Activated T-helper 17 cell treated with anti-CD3 and anti-CD28 coated beads, Interleukin-2, amount 50 U/mL, for 72 hours (primary cell): ENCODE measurements at regions not wholly inside any gene's neighbourhood (a gene's known extent, or its start where the extent isn't known, plus 50 kb on each side); places are given as distances from the start of the nearest gene placed in this dataset.
"Not testable (repeated sequence)": the region's sequence is repeated elsewhere in the genome, so short reads cannot be mapped to it uniquely, and the experiment has no call there.

Experiments
- ATAC-seq: fragments of 150-1000 bp; cut with Tn5 transposase; replicated peaks from 2 replicates; pipeline ENCODE4 v1.10.0; 2021; ENCODE audit warnings: mild to moderate bottlenecking, moderate library complexity
- H3K27ac Mint-ChIP-seq: one replicate; pipeline ENCODE4 v1.8.0; 2022; ENCODE audit warnings: mixed read lengths
- H3K27me3 Mint-ChIP-seq: one replicate; pipeline ENCODE4 v1.8.0; 2022; ENCODE audit warnings: mixed read lengths
- H3K36me3 Mint-ChIP-seq: one replicate; pipeline ENCODE4 v1.8.0; 2022; ENCODE audit warnings: low read depth, mild to moderate bottlenecking, mixed read lengths
- H3K4me1 Mint-ChIP-seq: one replicate; pipeline ENCODE4 v1.8.0; 2022; ENCODE audit warnings: mixed read lengths
- H3K4me3 Mint-ChIP-seq: one replicate; pipeline ENCODE4 v1.8.0; 2022; ENCODE audit warnings: mild to moderate bottlenecking, mixed read lengths
- H3K9me3 Mint-ChIP-seq: one replicate; pipeline ENCODE4 v1.8.0; 2022; ENCODE audit warnings: mixed read lengths

DNA sequence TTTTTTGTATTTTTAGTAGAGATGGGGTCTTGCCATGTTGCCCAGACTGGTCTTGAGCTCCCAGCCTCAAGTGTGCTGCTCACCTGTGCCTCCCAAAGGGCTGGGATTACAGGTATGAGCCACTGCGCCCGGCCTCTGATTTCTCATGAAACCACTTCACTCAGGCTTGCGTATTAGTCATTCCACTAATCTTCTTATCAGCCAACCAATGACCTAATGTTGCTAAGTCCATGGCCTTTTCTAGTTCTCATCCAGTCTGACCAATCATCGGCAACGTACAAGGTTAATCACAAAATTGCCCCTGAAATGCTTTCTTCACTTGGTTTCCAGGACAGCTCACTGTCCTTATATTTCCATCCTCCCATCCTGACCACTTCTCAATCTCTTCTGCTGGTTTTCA is 605.3 kb upstream of the SLC10A2 start:
- Mint-ChIP-seq H3K9me3 (peaks cover 15% of the 10 kb centered on the region), H3K36me3 (no peaks in the 10 kb centered on the region), H3K27me3 (no peaks in the 10 kb centered on the region), H3K4me3 (no peak overlapping the region), H3K4me1 (no peaks in the 10 kb centered on the region), H3K27ac (no peak overlapping the region)
- ATAC-seq = no peak

- no peaks in the 10 kb centered on the region for H3K4me1 Mint-ChIP-seq
- peaks cover 8% of the 10 kb centered on the region for H3K9me3 Mint-ChIP-seq
- H3K27me3 Mint-ChIP-seq = no peaks in the 10 kb centered on the region
- H3K4me3 Mint-ChIP-seq = no peak overlapping the region
- H3K27ac Mint-ChIP-seq = no peak overlapping the region
- no peaks in the 10 kb centered on the region for H3K36me3 Mint-ChIP-seq
- no peak for ATAC-seq
Measured at GRCh38 chr13:103663996-103664395, 597.8 kb upstream of the SLC10A2 start.

DNA sequence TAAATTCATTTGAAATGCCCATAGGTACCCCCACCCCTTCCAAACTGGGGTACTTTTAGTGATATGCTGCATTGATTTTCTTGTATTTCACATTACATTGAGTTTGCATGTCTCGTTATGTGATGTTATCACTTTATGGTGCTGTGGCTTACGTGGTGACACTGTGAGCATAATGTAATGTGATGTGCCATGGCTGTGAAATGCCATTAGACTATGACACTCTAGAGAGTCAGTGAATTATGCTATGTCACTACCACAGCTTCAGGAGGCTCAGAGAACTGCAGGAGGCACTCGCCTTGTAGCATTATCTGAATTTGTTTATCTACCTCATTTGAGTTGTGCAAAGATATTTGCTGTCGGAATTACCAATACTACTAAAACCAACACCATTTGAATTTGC is 590.1 kb upstream of the SLC10A2 start:
- Mint-ChIP-seq H3K9me3 (peaks cover 5% of the 10 kb centered on the region), H3K4me1 (no peaks in the 10 kb centered on the region), H3K4me3 (no peak overlapping the region), H3K36me3 (no peaks in the 10 kb centered on the region), H3K27me3 (no peaks in the 10 kb centered on the region), H3K27ac (no peak overlapping the region)
- no peak for ATAC-seq

DNA sequence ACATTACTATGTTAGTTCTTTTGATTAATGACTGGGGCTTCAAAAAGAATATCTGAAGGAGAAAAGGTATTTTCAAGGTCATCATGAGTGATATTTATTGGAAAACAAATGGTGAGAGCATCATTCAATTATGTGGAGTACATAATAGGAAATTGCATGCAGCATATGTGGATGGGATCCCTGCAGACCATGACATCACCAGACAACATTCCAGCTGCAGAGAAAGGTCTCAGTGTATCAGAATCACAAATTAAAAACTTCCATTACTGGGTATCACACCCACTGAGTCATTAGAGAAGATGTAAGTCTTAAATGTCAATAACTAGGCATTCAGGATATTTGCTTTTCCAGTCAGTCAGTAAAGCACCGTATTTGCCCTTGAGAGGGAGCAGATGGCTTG is 574.4 kb upstream of the SLC10A2 start:
- H3K36me3 Mint-ChIP-seq = no peaks in the 10 kb centered on the region
- no peaks in the 10 kb centered on the region for H3K4me1 Mint-ChIP-seq
- ATAC-seq = no peak
- H3K27me3 Mint-ChIP-seq = no peaks in the 10 kb centered on the region
- no peak overlapping the region for H3K4me3 Mint-ChIP-seq
- H3K9me3 Mint-ChIP-seq = no peaks in the 10 kb centered on the region
- H3K27ac Mint-ChIP-seq = no peak overlapping the region

DNA sequence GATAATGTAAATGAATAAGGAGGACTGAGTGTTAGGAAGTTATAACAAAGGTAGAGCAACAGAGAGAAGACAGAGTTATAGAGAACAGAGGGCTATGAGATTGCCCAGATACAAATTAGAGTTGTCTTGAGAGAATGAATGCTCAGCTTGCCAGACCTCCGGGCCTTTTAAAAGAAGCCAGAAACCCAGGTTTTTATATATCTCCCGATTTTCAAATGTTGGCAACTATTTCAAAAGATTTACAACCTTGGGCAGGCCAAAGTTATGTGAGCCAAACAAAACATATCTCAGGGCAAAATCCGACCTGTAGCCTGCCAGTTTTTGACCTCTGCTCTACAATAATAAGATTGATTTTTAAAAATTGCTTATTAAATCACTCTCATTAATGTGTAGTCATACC is 573.1 kb upstream of the SLC10A2 start:
- no peak for ATAC-seq
- no peak overlapping the region for H3K27ac Mint-ChIP-seq
- no peaks in the 10 kb centered on the region for H3K4me1 Mint-ChIP-seq
- no peak overlapping the region for H3K4me3 Mint-ChIP-seq
- H3K36me3 Mint-ChIP-seq = no peaks in the 10 kb centered on the region
- no peaks in the 10 kb centered on the region for H3K9me3 Mint-ChIP-seq
- H3K27me3 Mint-ChIP-seq = no peaks in the 10 kb centered on the region

- no peaks in the 10 kb centered on the region for H3K4me1 Mint-ChIP-seq
- no peaks in the 10 kb centered on the region for H3K9me3 Mint-ChIP-seq
- H3K27ac Mint-ChIP-seq = no peak overlapping the region
- H3K4me3 Mint-ChIP-seq = no peak overlapping the region
- H3K27me3 Mint-ChIP-seq = no peaks in the 10 kb centered on the region
- H3K36me3 Mint-ChIP-seq = no peaks in the 10 kb centered on the region
- no peak for ATAC-seq
Measured at GRCh38 chr13:103638706-103639105, 572.5 kb upstream of the SLC10A2 start.

- Mint-ChIP-seq H3K4me3 (no peak overlapping the region), H3K27me3 (no peaks in the 10 kb centered on the region), H3K27ac (no peak overlapping the region), H3K9me3 (no peaks in the 10 kb centered on the region), H3K4me1 (no peaks in the 10 kb centered on the region), H3K36me3 (no peaks in the 10 kb centered on the region)
- ATAC-seq = no peak
Measured at GRCh38 chr13:103634066-103634465, 567.8 kb upstream of the SLC10A2 start.

DNA sequence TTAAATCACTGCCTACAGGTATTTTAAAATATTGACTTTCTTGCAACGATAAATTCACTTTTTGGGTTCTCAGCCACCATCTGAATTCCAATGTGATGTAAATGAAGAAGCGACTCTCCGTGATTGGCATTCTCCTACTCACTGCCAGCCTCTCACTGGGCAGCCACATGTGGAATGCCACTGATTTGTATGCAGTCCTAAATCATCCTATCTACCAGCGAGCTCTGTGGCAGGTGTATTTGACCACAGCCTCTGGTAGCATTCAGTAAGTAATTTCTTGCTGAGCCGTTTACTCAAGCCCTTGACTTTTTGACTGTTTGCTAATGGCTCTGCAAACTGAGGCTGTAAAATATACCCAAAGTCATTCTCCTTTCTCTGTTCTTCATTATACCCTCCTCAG is 559.0 kb upstream of the SLC10A2 start:
- Mint-ChIP-seq H3K36me3 (no peaks in the 10 kb centered on the region), H3K27ac (no peak overlapping the region)

DNA sequence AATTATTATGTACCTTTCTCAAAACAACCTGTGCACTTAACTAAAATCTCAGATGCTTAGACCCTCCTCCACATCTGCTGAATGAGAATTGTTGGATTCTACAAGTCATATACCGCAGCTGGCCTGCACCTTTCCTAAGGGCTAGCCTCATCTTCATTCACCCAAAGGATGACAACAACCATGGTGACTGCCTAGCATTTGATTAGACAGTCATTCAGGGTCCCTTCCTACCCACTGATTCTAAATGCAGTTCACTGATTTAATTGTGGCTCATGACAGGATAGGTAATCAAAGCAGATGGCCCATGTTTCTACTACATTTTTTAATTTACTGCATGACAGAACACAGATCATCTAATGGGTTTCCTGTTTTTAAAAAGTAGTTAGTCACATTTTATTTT is 551.9 kb upstream of the SLC10A2 start:
- no peak for ATAC-seq
- H3K27ac Mint-ChIP-seq = no peak overlapping the region
- H3K4me3 Mint-ChIP-seq = no peak overlapping the region
- H3K36me3 Mint-ChIP-seq = no peaks in the 10 kb centered on the region
- peaks cover 8% of the 10 kb centered on the region for H3K9me3 Mint-ChIP-seq
- no peaks in the 10 kb centered on the region for H3K27me3 Mint-ChIP-seq
- H3K4me1 Mint-ChIP-seq = no peaks in the 10 kb centered on the region

More for the DNA sequence above, 559.0 kb upstream of the SLC10A2 start:
- H3K4me3 Mint-ChIP-seq = no peak overlapping the region
- no peaks in the 10 kb centered on the region for H3K27me3 Mint-ChIP-seq
- H3K4me1 Mint-ChIP-seq = no peaks in the 10 kb centered on the region
- H3K9me3 Mint-ChIP-seq = no peaks in the 10 kb centered on the region
- ATAC-seq = no peak

GRCh38 chr13:103615771-103616170 is 549.6 kb upstream of the SLC10A2 start:
- H3K9me3 Mint-ChIP-seq = peaks cover 8% of the 10 kb centered on the region
- H3K4me3 Mint-ChIP-seq = no peak overlapping the region
- no peak for ATAC-seq
- no peaks in the 10 kb centered on the region for H3K36me3 Mint-ChIP-seq
- no peaks in the 10 kb centered on the region for H3K4me1 Mint-ChIP-seq
- H3K27me3 Mint-ChIP-seq = no peaks in the 10 kb centered on the region
- H3K27ac Mint-ChIP-seq = no peak overlapping the region

GRCh38 chr13:103614761-103615160 is 548.5 kb upstream of the SLC10A2 start:
- Mint-ChIP-seq H3K27me3 (no peaks in the 10 kb centered on the region), H3K36me3 (no peaks in the 10 kb centered on the region), H3K27ac (no peak overlapping the region), H3K9me3 (peaks cover 11% of the 10 kb centered on the region), H3K4me1 (no peaks in the 10 kb centered on the region), H3K4me3 (no peak overlapping the region)
- no peak for ATAC-seq

DNA sequence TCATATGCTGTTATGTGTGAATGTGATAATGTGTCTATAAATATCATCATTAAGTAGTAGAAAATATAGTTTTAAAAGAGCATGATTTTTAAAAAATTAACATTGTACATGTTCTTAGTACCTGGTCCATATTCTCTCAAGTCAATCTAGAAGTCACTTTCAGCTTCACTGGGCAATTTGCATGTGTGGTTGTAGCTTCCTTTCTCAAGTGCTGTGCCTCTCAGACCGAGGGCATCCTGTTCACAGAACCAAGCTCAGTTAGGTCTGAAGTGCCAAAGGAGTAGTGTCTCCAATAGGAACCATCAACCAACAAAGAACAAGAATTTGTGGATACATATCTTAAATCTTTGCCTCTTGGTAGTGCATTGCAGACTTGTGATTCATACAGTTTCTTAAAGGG is 541.8 kb upstream of the SLC10A2 start:
- ATAC-seq = no peak
- Mint-ChIP-seq H3K36me3 (no peaks in the 10 kb centered on the region), H3K4me1 (no peaks in the 10 kb centered on the region), H3K27me3 (no peaks in the 10 kb centered on the region), H3K9me3 (peaks cover 3% of the 10 kb centered on the region), H3K27ac (no peak overlapping the region), H3K4me3 (no peak overlapping the region)

DNA sequence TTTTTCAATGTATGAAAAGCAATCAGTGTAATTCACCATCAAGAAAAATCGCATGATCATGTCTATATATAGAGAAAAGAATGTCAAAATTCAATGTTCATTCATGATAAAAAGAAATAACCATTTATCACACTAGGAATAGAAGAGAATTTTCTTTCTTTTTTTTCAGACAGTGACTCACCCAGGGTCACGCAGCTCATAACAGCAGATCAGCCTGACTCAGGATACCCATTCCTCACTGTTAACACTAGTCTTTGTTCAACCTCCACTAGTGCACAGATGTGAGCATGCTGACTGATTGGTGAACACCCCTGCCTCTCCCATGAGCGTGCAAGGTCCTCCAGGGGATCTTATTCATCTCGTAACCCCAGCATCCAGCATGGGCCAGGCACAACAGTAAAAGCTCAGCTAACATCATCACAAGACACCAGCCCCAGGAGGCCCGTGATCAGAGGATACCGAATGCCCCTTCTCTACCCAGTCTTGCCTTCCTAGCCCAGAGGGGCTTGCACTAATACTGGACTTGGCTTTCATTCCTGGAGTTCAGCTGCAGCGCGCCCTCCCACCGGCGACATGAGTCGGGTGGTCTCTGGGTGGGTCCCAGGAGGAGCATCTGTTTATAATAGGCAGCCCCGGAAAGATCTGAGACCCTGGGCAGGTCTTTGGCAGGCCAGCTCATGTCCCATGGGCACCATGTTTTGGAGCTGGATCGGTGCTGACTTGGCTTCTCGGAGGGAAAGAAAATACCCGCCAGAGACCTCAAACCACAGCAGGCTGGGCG is 539.5 kb upstream of the SLC10A2 start:
- peaks cover 6% of the 10 kb centered on the region for H3K9me3 Mint-ChIP-seq
- H3K27me3 Mint-ChIP-seq = no peaks in the 10 kb centered on the region
- no peak overlapping the region for H3K27ac Mint-ChIP-seq
- H3K36me3 Mint-ChIP-seq = no peaks in the 10 kb centered on the region
- ATAC-seq = no peak
- H3K4me1 Mint-ChIP-seq = no peaks in the 10 kb centered on the region
- no peak overlapping the region for H3K4me3 Mint-ChIP-seq

GRCh38 chr13:103599870-103600269 is 533.7 kb upstream of the SLC10A2 start:
- not testable (repeated sequence) for H3K4me3 Mint-ChIP-seq, ATAC-seq, H3K27me3 Mint-ChIP-seq, H3K27ac Mint-ChIP-seq, H3K4me1 Mint-ChIP-seq, H3K9me3 Mint-ChIP-seq, H3K36me3 Mint-ChIP-seq

GRCh38 chr13:103598671-103599070 is 532.5 kb upstream of the SLC10A2 start:
- no peak for ATAC-seq

GRCh38 chr13:103573446-103573845 is 507.2 kb upstream of the SLC10A2 start:
- peaks cover 5% of the 10 kb centered on the region for H3K9me3 Mint-ChIP-seq
- no peak for ATAC-seq
- H3K27me3 Mint-ChIP-seq = no peaks in the 10 kb centered on the region
- H3K4me1 Mint-ChIP-seq = no peaks in the 10 kb centered on the region
- H3K36me3 Mint-ChIP-seq = no peaks in the 10 kb centered on the region
- H3K27ac Mint-ChIP-seq = no peak overlapping the region
- H3K4me3 Mint-ChIP-seq = no peak overlapping the region

More at GRCh38 chr13:103598671-103599070, 532.5 kb upstream of the SLC10A2 start:
- Mint-ChIP-seq H3K36me3 (no peaks in the 10 kb centered on the region), H3K9me3 (peaks cover 3% of the 10 kb centered on the region), H3K27ac (no peak overlapping the region), H3K4me1 (no peaks in the 10 kb centered on the region), H3K27me3 (no peaks in the 10 kb centered on the region), H3K4me3 (no peak overlapping the region)
